GM12864 (cell line): ENCODE measurements at regions not wholly inside any gene's neighbourhood (a gene's known extent, or its start where the extent isn't known, plus 50 kb on each side); places are given as distances from the start of the nearest gene placed in this dataset.

Experiments
- DNase-seq: peaks from one replicate; pipeline ENCODE4 v3.0.0-alpha.2; 2011; ENCODE audit warnings: low read depth
- H3K4me3 ChIP-seq: 2 replicates; pipeline ENCODE4 v1.5.1; 2011; ENCODE audit warnings: mild to moderate bottlenecking, low read depth, low read length, control low read depth
- CTCF ChIP-seq: IDR thresholded peaks from 2 replicates; pipeline ENCODE4 v1.5.1; 2011; ENCODE audit warnings: low read depth, mild to moderate bottlenecking, moderate library complexity, low read length, control low read depth, inconsistent platforms; ENCODE audit errors: missing control alignments

GRCh38 chr10:128306966-128307365 lies 180.7 kb upstream of the MKI67 start:
- DNase-seq, result no peak
- TF ChIP-seq CTCF, result no peak
- H3K4me3 ChIP-seq, result no peak overlapping the region

- no peak for TF ChIP-seq CTCF
- H3K4me3 ChIP-seq, result no peak overlapping the region
- no peak for DNase-seq
Observed at GRCh38 chr10:128307820-128308219, 181.6 kb upstream of the MKI67 start.

- no peak overlapping the region for H3K4me3 ChIP-seq
- no peak for TF ChIP-seq CTCF
- DNase-seq, result no peak
Observed at GRCh38 chr10:128310971-128311658, 184.9 kb upstream of the MKI67 start.

- no peak for TF ChIP-seq CTCF
- no peak overlapping the region for H3K4me3 ChIP-seq
- DNase-seq, result no peak
Observed at GRCh38 chr10:128312250-128312649, 186.0 kb upstream of the MKI67 start.

GRCh38 chr10:128314686-128315085 lies 188.5 kb upstream of the MKI67 start:
- no peak for TF ChIP-seq CTCF
- H3K4me3 ChIP-seq, result no peak overlapping the region
- no peak for DNase-seq

- no peak for TF ChIP-seq CTCF
- DNase-seq, result no peak
- H3K4me3 ChIP-seq, result no peak overlapping the region
Observed at GRCh38 chr10:128316121-128316726, 190.0 kb upstream of the MKI67 start.

GRCh38 chr10:128316925-128317324 lies 190.7 kb upstream of the MKI67 start:
- no peak overlapping the region for H3K4me3 ChIP-seq
- no peak for DNase-seq
- no peak for TF ChIP-seq CTCF
